ENCODE measurements at regions not wholly inside any gene's neighbourhood (a gene's known extent, or its start where the extent isn't known, plus 50 kb on each side); places are given as distances from the start of the nearest gene placed in this dataset.

GRCh38 chr15:36330598-36330997 lies 248.8 kb upstream of the CDIN1 start:
- H3K4me1 ChIP-seq, result no peaks in the 10 kb centered on the region
- no peak for DNase-seq
- H3K9me3 ChIP-seq, result peaks cover 0 to 16% of the 10 kb centered on the region in 2 donors
- TF ChIP-seq CTCF (IDR thresholded peaks at IDR 0.05), result no peak
- no peak overlapping the region for H3K27ac ChIP-seq
- no peaks in the 10 kb centered on the region for H3K27me3 ChIP-seq
- no peak for ATAC-seq
- H3K36me3 ChIP-seq, result no peaks in the 10 kb centered on the region
- H3K4me3 ChIP-seq, result no peak overlapping the region
- intact Hi-C loops (cut with DNase I), result no loop called here

- no peak for TF ChIP-seq CTCF (IDR thresholded peaks at IDR 0.05)
- Histone ChIP-seq H3K9me3 (peaks cover 0 to 14% of the 10 kb centered on the region in 2 donors), H3K4me1 (no peaks in the 10 kb centered on the region), H3K27ac (no peak overlapping the region), H3K27me3 (no peaks in the 10 kb centered on the region), H3K36me3 (no peaks in the 10 kb centered on the region), H3K4me3 (no peak overlapping the region)
- no peak for ATAC-seq
- DNase-seq, result no peak
- intact Hi-C loops (cut with DNase I), result no loop called here
Observed at GRCh38 chr15:36331531-36332275, 247.7 kb upstream of the CDIN1 start.

GRCh38 chr15:36332301-36332700 lies 247.1 kb upstream of the CDIN1 start:
- no peaks in the 10 kb centered on the region for H3K4me1 ChIP-seq
- peaks cover 0 to 15% of the 10 kb centered on the region in 2 donors for H3K9me3 ChIP-seq
- DNase-seq (no peak), ATAC-seq (no peak)
- no peaks in the 10 kb centered on the region for H3K27me3 ChIP-seq
- H3K4me3 ChIP-seq, result no peak overlapping the region
- H3K27ac ChIP-seq, result no peak overlapping the region
- no peak for TF ChIP-seq CTCF (IDR thresholded peaks at IDR 0.05)
- intact Hi-C loops (cut with DNase I), result no loop called here
- H3K36me3 ChIP-seq, result no peaks in the 10 kb centered on the region

GRCh38 chr15:36332896-36333295 lies 246.5 kb upstream of the CDIN1 start:
- DNase-seq (no peak), ATAC-seq (no peak)
- no peak for TF ChIP-seq CTCF (IDR thresholded peaks at IDR 0.05)
- Histone ChIP-seq H3K4me1 (no peaks in the 10 kb centered on the region), H3K9me3 (peaks cover 0 to 13% of the 10 kb centered on the region in 2 donors), H3K4me3 (no peak overlapping the region), H3K27ac (no peak overlapping the region), H3K36me3 (no peaks in the 10 kb centered on the region), H3K27me3 (no peaks in the 10 kb centered on the region)
- intact Hi-C loops (cut with DNase I), result no loop called here

GRCh38 chr15:36334059-36334458 lies 245.4 kb upstream of the CDIN1 start:
- Histone ChIP-seq H3K4me3 (no peak overlapping the region), H3K4me1 (no peaks in the 10 kb centered on the region), H3K27me3 (no peaks in the 10 kb centered on the region), H3K9me3 (peaks cover 0 to 3% of the 10 kb centered on the region in 2 donors), H3K36me3 (no peaks in the 10 kb centered on the region), H3K27ac (no peak overlapping the region)
- no peak for TF ChIP-seq CTCF (IDR thresholded peaks at IDR 0.05)
- no peak for DNase-seq
- ATAC-seq, result peak; percentile 40
- intact Hi-C loops (cut with DNase I), result no loop called here
